Activated CD8-positive, alpha-beta memory T cell treated with anti-CD3 and anti-CD28 coated beads for 24 hours (primary cell): ENCODE measurements at regions not wholly inside any gene's neighbourhood (a gene's known extent, or its start where the extent isn't known, plus 50 kb on each side); places are given as distances from the start of the nearest gene placed in this dataset.

Experiments
- DNase-seq: peaks from one replicate; pipeline ENCODE4 v3.0.0-alpha.2; 2020

DNA sequence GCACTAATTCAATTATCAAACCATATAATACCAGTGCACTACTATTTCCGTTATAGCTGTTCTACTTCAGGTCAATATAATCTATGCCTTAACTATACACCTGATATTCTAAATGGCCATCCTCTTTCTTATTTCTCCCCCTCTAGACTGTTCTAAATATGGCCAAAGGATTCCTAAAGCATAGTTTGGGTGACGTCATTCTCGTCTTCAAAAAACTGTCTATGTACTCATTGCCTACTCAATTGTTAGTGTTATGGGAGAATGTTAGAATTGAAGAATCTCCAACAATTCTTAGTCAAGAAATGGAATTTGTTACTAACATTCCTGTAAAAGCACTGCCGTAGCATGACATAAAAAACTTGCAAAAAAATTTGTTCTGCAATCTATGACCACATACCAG, 431.1 kb upstream of the ANO3 start:
- DNase-seq: no peak

DNA sequence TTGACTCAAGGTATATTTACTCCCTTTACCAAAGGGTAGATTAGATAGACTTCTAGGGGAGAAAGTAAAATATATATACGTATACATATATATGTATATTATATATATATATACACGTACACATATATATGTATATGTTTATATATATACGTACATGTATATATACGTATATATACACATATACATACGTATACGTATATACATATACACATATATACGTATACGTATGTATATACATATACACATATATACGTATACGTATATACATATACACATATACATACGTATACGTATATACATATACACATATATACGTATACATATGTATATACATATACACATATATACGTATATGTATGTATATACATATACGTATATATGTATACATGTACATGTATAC, 430.5 kb upstream of the ANO3 start:
- DNase-seq: no peak

DNA sequence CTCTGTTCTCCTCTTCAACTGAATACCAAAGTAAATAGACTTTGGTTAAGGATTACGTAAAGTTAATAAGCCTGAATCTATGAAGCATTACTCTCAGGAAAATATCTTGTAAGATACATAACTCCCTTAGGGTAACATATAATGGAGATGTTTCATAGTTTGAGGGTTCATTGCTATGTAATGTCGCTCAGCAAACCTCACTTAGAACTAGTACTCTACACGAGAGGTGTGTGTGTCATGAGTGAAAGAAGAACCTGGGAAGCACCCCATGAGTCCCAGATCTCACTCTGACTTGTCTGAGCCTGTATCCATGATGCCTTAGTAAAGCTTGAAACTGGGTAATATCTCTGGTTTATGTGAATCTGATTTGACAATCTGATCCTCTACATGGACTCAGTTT, 429.5 kb upstream of the ANO3 start:
- DNase-seq: no peak

DNA sequence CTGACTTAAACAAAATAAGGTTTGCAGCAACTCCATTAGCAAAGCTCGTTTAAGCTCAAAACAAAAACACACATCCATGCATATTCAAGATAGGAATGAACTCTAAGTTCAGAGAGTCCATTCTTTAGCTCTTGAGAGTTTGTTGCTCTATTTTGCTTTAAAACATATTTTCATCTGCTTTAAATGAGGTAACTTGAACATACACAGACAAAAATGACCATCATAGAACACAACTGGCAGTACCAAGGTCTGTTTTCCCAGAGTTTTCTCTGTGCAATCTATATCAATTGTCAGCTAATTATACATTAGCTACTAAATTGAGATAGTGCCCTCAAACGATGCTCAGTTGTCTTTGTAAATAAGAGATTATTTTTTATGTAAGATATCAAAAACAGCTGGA, 423.2 kb upstream of the ANO3 start:
- DNase-seq: no peak

DNA sequence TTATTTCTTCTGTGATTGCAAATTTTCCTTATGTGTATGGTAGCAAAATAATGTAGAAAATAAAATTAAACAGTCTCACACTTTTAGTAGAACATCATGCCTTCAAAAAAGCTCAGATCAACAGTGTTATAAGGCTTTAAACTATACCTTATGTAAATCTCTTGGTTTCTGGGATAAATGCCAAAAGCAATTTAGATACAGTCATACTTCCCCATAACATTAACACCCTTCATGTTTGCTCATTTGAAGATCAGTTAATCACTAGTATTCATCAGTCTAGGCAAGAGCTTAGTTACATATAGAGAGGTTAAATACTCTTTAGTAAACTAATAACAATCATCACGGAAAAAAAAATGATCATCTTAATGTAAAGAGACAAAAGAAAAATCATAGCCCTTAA, 421.8 kb upstream of the ANO3 start:
- no peak for DNase-seq

DNA sequence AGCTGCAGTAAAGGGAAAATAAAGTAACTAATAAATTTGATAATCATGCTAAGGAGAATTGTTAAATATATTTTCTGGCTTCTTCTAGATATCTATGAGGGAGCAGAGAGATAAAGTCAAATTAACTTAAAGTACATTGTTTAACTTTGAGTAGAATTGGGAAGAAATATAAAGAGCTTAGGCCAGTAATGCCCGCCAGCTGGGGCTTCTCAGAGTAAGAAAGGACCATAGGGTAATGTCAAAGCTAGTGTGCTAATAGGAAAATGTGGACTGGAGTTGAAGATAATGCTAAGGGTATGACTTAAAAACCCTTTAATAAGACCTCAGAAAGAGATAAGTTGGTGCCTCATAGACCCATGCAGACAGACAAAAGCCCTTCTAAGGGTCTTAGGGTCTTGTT, 411.6 kb upstream of the ANO3 start:
- no peak for DNase-seq

DNA sequence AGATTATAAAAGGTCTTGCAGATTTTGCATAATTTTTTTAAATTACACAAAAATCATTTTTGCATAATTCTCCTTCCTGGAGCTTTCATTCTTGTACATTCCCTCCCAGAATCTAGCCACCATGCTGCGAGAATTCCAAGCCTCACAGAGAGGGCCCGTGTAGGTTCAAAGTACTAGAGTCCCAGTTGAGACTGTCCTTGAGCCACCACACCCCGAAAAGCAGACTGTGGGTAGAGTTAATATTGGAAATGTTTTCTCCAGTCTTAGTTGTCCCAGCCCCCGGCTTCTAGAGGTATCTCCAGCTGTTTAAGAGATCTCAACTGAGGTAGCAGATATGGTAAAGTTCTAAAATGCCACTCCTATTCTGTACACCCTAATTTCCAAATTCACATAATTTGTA, 407.3 kb upstream of the ANO3 start:
- DNase-seq: no peak

DNA sequence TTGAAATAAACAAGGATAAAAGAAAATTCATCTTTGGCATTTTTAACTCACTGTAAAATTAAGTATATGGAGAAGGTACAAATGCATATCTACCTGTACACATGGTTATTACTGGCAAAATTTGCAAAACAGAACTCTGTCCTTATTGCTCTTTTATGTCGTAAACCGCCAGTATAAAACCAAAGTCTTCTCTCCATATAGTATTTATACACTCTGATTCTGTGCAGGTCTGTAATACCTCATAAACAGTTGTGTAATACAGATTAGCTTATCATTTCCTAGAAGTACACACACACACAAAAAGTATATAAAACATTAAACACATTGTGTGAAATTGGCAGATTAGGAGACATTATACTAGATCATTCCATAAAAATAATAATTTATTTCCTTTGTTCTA, 406.6 kb upstream of the ANO3 start:
- no peak for DNase-seq

DNA sequence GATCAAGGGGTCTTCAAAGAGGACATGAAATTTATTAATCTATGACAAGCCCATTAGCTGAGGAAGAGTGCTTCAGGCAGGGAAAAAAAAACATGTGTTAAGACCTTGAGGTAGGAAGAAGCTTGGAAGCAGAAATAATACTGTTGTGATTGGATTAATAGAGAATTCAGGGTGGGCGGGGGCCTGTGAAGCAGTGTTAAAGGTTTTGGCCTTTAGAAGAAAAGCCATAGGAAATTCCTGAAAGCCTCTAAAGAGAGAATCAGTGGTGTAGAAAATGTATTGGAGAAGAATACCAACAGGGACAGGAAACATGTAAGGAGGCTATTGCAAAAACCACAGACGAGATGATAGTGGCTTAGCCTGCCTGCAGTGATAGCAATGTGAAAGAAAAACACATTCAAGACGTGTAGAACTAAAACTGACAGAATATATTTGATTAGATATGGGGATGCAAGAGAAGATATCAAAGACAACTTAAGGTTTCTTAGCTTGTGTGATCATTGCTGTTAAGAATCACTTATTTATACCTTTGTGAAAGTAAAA, 404.4 kb upstream of the ANO3 start:
- no peak for DNase-seq

DNA sequence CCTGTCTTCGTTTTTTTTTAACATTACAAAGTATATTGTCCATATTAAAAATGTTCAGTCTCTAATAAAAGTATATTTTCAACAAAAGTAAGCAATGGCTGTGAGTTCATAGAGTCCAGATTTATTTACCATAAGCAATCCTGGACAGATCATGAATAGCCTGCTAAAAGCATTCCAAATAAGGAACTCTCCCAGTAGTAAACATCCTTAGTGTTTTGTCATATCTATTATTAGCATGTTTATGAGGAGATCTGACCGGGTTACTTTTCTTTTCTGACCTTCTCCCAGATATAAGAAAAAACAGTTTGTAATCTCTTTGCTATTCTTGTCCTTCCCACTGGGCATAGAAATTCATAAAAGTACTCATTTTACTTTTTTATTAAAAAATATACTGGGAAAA, 403.9 kb upstream of the ANO3 start:
- no peak for DNase-seq

DNA sequence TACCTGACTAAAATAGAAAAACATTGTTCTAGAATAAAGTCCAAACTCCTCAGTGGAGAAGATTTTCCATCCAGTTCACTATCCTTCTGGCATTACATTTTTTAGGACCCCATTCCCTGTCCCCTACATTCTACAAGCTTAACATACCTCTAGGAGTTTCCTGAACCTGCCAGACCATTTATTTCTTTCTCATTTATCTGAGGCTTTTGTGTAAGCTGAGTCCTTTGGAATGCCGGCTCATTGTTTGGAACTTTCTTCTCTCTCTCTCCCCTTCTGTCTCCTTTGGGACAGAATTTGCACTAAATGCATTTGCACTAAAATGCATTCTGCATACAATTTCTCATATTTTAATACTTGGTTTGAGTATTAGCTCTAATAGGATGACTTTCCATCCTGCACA, 393.0 kb upstream of the ANO3 start:
- no peak for DNase-seq

DNA sequence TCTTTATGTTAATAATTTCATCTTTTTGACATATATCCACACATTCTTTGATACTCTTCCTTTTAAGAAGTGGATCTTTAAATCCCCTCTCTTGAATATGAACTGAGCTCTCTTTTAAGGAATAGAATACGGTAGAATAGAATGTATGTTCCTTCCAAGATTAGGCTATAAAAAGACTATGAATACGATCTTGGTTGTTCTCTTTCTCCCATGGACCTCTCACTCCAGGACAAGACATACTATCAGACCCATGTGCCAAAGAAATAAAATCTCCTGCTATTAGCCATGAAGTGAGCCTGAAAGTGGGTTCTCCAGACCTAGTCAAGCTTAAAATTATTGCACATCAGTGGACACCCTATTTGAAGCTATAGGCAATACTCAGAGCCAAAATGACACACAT, 392.2 kb upstream of the ANO3 start:
- DNase-seq: no peak

DNA sequence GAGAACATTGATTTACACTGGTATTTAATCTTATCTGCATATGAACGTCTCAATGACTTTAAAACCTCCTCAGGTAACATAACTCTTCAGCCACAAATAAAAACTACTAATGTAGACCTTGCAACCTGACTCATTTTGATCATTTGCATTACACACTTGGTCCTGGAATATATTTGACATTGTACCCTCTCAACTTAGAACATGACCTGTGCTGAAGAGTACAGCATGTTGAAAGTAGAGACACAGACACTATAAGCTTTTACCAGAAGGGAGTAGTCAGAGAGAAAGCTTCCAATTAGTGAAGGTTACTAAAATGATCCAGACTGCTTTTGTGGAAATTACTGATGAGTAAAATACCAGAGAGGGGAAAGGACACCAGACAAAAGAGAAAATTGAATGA, 390.6 kb upstream of the ANO3 start:
- no peak for DNase-seq

DNA sequence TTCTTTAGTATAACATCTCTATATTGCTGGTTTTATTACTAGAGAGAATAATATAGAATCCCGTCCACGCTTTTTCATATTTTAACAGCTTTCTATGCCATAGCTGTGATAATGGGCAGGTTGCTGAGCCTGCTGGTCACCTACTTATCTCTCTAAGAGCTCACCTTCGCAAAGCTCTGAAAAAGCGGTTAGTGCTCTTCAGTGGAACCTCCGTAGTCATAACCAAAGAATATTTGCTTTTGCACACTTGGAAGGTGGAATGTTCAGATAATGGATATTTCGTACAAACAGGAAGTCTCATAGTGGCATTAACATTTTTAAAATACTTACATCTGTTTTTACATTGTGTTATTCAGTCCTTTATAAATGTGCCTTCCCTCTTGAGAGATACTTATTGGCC, 388.9 kb upstream of the ANO3 start:
- DNase-seq: no peak

DNA sequence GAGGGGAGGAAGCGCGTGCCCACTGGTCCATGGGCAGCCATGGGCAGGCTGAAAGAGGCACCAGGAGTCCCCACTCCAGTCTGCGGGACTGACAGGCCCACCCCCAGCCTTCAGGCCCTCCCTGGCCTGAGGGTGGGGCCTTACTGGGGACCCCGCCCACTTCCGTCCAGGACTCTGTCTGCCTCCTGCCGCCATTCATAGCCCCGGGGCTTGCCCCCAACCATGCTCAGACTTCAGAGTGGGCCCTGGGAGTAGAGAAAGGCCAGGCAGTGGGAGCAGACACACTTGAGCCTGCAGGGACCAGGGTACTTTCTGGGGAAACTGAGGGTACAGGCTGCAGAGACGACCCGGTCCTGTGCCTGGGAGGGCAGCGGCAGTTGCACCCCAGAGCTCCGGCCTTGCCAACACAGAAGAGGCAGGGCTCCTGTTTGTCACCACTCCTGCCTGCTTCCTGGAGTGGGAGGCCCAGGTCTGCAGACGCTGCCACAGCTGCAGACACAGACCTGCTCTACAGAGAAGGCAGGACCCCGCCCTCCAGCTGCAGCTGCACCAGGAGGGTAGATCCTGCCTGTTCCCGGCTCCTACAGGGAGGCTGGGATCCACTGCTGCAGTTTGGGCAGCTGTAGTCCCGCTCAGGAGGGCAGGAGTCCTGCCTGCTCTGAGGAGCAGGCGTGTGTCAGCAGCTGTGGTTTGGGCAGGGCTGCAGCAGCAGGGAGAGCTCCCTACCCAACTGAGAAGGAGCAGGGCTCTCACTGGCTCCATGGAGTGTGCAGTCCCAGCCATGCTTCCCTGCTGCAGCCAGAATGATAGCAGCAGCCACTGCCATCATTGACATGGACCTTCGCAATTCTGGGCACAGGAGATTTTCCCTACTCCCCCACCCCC, 387.9 kb upstream of the ANO3 start:
- DNase-seq: no peak

DNA sequence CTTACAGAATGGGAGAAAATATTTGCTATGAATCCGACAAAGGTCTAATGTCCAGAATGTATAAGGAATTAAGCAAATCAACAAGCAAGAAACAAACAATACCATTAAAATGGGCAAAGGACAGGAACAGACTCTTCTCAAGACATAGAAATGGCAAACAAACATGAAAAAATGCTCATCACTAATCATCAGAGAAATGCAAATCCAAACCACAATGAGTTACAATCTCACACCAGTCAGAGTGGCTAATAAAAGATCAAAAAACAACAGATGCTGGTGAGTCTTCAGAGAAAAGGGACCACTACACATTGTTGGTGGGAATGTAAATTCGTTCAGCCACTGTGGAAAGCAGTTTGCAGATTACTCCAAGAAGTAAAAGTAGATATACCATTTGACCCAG, 382.0 kb upstream of the ANO3 start:
- DNase-seq: no peak

DNA sequence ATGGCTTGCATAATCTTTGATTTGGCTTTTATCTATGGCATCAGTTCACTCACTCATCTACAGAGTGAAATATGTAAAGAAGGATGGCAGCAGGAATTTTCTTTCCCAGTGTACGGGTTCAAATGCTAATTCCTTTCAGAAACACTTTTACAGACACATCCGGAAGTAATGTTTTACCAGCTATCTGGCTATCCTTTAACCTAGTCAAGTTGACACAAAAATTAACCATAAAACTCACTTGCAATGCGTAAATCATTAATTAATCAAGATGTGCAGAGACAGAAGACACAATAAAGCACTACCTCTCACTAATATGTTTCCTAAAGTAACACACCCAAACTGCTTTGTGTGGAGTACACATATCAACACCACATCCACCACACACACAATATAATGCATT, 378.9 kb upstream of the ANO3 start:
- no peak for DNase-seq

DNA sequence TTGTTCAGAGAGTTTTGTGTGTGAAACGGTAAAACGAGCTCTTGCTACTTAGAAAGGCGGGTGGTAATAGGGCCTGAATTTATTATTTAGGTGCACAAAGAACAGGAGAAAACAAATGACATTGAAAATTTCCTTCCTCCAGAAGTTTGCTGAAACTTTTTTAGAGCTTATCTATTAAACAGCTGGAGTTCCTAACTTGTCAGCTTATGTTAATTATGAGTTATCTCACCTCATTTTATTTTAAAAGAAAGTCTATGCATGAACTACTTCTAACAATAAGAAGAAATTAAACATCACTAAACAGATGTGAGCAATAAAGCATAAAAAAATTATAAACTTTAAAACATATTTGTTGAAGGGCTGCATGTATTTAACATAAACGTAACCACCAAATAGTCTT, 373.9 kb upstream of the ANO3 start:
- no peak for DNase-seq

DNA sequence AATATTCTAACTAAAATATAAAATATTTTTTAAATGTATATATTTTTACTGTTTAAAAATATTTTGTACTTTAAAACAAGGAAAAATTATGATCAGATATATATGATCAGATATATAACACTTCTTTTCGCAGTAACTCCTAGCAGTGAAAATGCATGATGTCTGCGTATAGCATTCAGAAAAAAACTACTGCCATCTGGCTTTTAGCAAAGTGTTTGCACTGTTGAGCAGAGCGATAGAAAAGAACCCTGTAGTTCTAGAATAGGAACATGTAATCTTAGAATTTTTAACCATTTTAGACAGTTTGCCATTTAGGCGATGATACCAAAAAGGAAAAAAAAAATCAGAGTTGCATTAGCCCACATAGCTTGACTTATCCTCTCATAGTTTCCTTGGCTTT, 370.4 kb upstream of the ANO3 start:
- DNase-seq: no peak

DNA sequence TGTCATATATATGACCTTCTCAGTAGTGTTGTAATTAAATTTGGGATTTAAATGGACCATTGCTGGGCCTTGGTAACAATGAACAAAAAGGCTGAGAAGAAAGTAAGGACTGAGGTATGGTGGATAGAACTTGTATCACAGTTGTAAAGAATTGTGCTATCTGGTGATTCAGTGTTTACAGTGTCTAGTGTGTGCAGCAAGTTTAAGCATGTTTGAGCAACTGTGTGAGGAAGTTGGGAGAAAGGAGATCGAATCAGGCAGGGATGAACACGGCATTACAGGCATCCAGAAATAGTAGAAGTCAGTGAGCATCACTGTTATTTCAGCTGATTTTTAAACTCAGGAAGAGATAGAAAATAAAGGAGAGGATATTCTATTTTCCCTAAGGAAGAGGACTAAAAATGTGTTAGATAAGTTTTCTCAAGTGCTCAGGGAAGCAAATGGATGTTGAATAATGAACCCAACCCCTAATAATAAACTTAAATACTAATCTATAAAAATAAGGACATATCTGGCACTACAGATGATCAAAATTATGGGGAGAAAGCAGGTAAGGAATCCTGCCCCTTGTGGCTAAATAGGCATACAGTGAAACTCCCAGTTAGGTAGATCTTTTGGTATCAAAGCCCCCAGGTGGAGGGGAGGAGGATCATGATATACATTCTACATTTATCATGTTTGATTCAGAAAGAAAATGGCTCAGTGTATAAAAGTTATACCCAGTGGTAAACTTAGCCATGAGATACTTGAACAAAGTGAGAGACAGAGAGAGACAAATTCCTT, 361.0 kb upstream of the ANO3 start:
- DNase-seq: no peak

DNA sequence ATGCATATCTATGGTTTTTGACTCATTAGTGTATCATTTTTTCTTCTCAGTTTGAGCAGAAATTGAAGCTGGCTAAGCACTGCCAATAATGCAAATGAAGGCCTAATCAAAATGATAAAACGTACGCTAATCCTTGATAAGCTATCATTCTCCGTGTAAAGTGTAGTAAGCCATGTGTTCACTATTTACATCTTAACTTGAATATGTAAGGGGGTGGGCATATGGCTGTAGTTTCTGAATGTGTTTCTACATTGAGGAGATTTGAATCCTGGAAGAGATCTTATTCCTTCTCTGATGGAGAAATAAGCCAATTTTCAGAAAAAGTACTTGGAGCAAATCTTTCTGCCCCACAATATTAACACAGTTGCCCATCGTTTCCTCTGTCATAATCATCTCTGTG, 351.8 kb upstream of the ANO3 start:
- no peak for DNase-seq

DNA sequence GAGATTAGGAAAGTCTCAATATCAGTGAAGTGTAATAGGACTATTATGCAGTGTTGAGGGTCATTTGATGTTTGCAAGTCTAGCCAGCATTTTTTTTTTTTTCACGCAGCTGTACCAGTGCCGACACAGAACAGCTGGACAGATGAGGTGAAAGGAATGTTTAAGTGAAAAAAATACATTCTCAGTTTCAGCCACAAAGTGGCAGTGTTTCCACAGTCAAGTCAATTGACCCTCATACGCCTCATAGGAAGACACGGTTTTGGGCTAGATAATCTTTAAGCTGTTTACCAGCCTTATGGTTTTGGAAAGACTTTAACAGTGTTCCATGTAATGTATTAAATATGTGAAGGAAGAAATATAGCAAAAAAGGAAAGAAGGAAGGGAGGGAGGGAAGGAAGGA, 349.9 kb upstream of the ANO3 start:
- DNase-seq: no peak

DNA sequence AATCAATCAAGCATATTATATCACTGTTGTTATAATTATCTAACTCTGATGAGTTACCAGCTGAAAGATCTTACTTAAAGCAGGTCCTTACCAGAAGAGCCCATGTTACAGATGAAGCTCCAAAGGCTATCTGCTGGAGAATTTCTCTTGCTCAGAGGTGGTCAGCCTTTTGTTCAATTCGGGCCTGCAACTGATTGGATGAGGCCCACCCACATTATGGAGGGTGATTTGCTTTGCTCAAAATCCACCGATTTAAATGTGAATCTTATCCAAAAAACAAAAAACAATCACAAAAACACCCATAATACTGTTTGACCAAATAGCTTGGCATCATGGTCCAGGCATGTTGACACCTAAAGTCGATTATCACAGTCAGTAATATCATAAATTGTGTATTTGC, 348.6 kb upstream of the ANO3 start:
- DNase-seq: no peak

DNA sequence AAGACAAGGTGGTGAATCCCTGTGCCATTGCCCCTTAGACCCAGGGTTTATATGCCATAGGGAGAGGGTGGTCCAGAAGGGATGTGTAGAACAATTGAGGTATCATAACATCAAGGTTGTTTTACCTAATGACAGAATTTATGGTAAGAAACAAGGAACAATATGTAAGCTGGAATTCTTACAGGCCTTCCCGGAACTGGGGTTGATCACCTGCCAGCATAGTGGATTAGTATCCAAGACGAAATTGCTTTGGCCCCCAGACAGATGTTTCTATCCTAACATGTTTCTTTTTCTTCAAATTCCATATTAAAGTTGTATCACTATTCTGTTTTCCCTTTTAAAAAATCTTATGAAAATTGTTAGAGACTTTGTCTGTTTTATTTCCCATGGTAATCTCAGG, 343.8 kb upstream of the ANO3 start:
- DNase-seq: no peak
